Stomach (tissue), 4 donors: ENCODE measurements at regions not wholly inside any gene's neighbourhood (a gene's known extent, or its start where the extent isn't known, plus 50 kb on each side); places are given as distances from the start of the nearest gene placed in this dataset.

Experiments
- POLR2A ChIP-seq, 4 donors: fragments of 450-650 bp; IDR thresholded peaks; one replicate each; pipeline ENCODE4 v1.6.1; 2016; ENCODE audit warnings: antibody characterized with exemption in 4 of 4, control low read depth in 2 of 4, mild to moderate bottlenecking in 1 of 4, moderate library complexity in 1 of 4
- TF ChIP-seq, protein P1 (sequence below), 7 experiments: fragments of 450-650 bp in 4 of 7; fragments of 200-600 bp in 3 of 7; sonication (generic) in 3 of 7; IDR thresholded peaks; one replicate each; pipeline ENCODE4 v1.5.1; 2016 to 2019; ENCODE audit warnings: antibody characterized with exemption in 7 of 7, control low read depth in 2 of 7, mild to moderate bottlenecking in 1 of 7

GRCh38 chr13:48591889-48592687 is 59.2 kb upstream of the RCBTB2 start:
- no peak for TF ChIP-seq POLR2A (IDR thresholded peaks at IDR 0.05)
- TF ChIP-seq, protein P1, sequence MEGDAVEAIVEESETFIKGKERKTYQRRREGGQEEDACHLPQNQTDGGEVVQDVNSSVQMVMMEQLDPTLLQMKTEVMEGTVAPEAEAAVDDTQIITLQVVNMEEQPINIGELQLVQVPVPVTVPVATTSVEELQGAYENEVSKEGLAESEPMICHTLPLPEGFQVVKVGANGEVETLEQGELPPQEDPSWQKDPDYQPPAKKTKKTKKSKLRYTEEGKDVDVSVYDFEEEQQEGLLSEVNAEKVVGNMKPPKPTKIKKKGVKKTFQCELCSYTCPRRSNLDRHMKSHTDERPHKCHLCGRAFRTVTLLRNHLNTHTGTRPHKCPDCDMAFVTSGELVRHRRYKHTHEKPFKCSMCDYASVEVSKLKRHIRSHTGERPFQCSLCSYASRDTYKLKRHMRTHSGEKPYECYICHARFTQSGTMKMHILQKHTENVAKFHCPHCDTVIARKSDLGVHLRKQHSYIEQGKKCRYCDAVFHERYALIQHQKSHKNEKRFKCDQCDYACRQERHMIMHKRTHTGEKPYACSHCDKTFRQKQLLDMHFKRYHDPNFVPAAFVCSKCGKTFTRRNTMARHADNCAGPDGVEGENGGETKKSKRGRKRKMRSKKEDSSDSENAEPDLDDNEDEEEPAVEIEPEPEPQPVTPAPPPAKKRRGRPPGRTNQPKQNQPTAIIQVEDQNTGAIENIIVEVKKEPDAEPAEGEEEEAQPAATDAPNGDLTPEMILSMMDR (IDR thresholded peaks at IDR 0.05): no peak
